ENCODE measurements at regions not wholly inside any gene's neighbourhood (a gene's known extent, or its start where the extent isn't known, plus 50 kb on each side); places are given as distances from the start of the nearest gene placed in this dataset.

DNA sequence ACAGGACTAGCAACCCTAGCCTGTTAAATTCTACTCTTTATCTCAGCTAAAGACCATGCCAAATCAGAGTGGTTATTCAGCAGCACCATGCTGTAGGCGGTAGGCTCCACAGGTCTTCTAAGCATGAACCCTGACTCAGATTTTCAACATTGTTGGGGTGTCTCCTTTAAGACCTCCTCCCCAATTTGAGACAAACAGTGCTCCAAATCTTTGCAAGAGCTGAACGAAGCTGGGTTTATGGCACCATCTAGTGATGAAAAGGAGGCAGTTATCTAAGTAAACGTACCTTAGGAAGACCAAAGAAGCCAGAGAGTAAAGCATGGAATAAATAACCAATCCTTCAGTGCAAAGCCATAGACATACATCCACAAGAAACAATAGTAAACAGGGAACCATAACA lies 334.5 kb upstream of the SLC7A11 start:
- peaks cover 0 to 4% of the 10 kb centered on the region in 2 donors for H3K9me3 ChIP-seq (replicated peaks in 1 of 2; ENCODE audit: control insufficient read depth in 2 of 2, insufficient read depth in 1 of 2, low read depth in 1 of 2, low read length in 2 of 2)
- no peak overlapping the region for H3K9ac ChIP-seq (ENCODE audit: low read depth, low read length, poor library complexity)
- H2AFZ ChIP-seq (ENCODE audit: low read length): no peak overlapping the region
- H3K4ac ChIP-seq (ENCODE audit: low read length): no peak overlapping the region
- H3K27me3 ChIP-seq (ENCODE audit: control insufficient read depth in 3 of 3, insufficient read depth in 3 of 3, low read depth in 1 of 3, low read length in 3 of 3): no peaks in the 10 kb centered on the region
- no peaks in the 10 kb centered on the region for H3K79me1 ChIP-seq (ENCODE audit: low read depth, low read length)
- no peak overlapping the region for H3K14ac ChIP-seq (ENCODE audit: low read length)
- H3K27ac ChIP-seq (replicated peaks; ENCODE audit: low read length): no peak overlapping the region
- H2BK5ac ChIP-seq (ENCODE audit: low read length): no peak overlapping the region
- no peak overlapping the region for H2BK12ac ChIP-seq (ENCODE audit: low read length)
- no peaks in the 10 kb centered on the region for H3K36me3 ChIP-seq (replicated peaks in 1 of 2; ENCODE audit: control insufficient read depth in 2 of 2, insufficient read depth in 2 of 2, low read length in 2 of 2)
- no peak overlapping the region for H3K4me2 ChIP-seq (ENCODE audit: insufficient read depth, low read length, poor library complexity, severe bottlenecking)
- no peak for DNase-seq (ENCODE audit: low spot score)
- no peaks in the 10 kb centered on the region for H3K4me1 ChIP-seq (ENCODE audit: control insufficient read depth in 2 of 2, insufficient read depth in 1 of 2, low read depth in 1 of 2, low read length in 2 of 2)
- H4K8ac ChIP-seq (ENCODE audit: low read depth, low read length): no peak overlapping the region
- no peak overlapping the region for H3K23ac ChIP-seq (ENCODE audit: low read depth, low read length, poor library complexity)
- H4K91ac ChIP-seq (ENCODE audit: low read depth, low read length, poor library complexity): no peak overlapping the region
- H2BK15ac ChIP-seq (ENCODE audit: low read length): no peak overlapping the region
- no peak overlapping the region for H3K18ac ChIP-seq (ENCODE audit: low read length)
- WGBS, 2 donors (ENCODE audit: extremely low coverage in 2 of 2, insufficient read length in 2 of 2, insufficient replicate concordance in 1 of 2): no CpG with 5 or more reads among the region's 3 CpGs
- H2AK5ac ChIP-seq (ENCODE audit: low read depth, low read length): no peak overlapping the region
- no peak overlapping the region for H2BK120ac ChIP-seq (ENCODE audit: low read depth, low read length)
- H3K4me3 ChIP-seq (ENCODE audit: low read length in 2 of 2): no peak overlapping the region

- no peak overlapping the region for H3K9ac ChIP-seq (ENCODE audit: low read depth, low read length, poor library complexity)
Measured at GRCh38 chr4:138573246-138573645, 331.1 kb upstream of the SLC7A11 start.

DNA sequence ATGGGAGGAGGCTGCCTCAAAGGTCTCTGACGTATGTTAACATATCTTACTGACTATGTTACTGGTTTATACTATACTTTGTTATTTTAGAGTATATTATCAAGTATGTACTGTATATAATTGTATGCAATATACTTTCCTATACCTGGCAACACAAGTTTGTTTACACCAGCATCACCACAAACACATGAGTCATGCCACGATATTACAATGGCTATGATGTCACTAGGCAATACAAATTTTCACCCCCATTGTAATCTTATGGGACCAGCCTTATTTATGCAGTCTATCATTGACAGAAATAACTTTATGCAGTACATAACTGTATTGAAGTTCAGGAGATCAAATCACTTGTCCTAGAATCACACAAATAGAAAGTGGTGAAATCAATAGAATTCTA lies 329.9 kb upstream of the SLC7A11 start:
- Histone ChIP-seq H2BK15ac (ENCODE audit: low read length) (no peak overlapping the region), H2BK12ac (ENCODE audit: low read length) (no peak overlapping the region), H2AK5ac (ENCODE audit: low read depth, low read length) (no peak overlapping the region), H3K4ac (ENCODE audit: low read length) (no peak overlapping the region), H3K27ac (replicated peaks; ENCODE audit: low read length) (no peak overlapping the region), H3K4me1 (ENCODE audit: control insufficient read depth in 2 of 2, insufficient read depth in 1 of 2, low read depth in 1 of 2, low read length in 2 of 2) (no peaks in the 10 kb centered on the region), H3K79me1 (ENCODE audit: low read depth, low read length) (no peaks in the 10 kb centered on the region), H4K91ac (ENCODE audit: low read depth, low read length, poor library complexity) (no peak overlapping the region), H3K9me3 (replicated peaks in 1 of 2; ENCODE audit: control insufficient read depth in 2 of 2, insufficient read depth in 1 of 2, low read depth in 1 of 2, low read length in 2 of 2) (no peaks in the 10 kb centered on the region), H2BK120ac (ENCODE audit: low read depth, low read length) (no peak overlapping the region), H3K9ac (ENCODE audit: low read depth, low read length, poor library complexity) (no peak overlapping the region), H3K14ac (ENCODE audit: low read length) (no peak overlapping the region), H4K8ac (ENCODE audit: low read depth, low read length) (no peak overlapping the region), H3K27me3 (ENCODE audit: control insufficient read depth in 3 of 3, insufficient read depth in 3 of 3, low read depth in 1 of 3, low read length in 3 of 3) (no peaks in the 10 kb centered on the region), H3K23ac (ENCODE audit: low read depth, low read length, poor library complexity) (no peak overlapping the region), H3K4me3 (ENCODE audit: low read length in 2 of 2) (no peak overlapping the region), H3K18ac (ENCODE audit: low read length) (no peak overlapping the region), H3K4me2 (ENCODE audit: insufficient read depth, low read length, poor library complexity, severe bottlenecking) (no peak overlapping the region), H2AFZ (ENCODE audit: low read length) (no peak overlapping the region), H2BK5ac (ENCODE audit: low read length) (no peak overlapping the region), H3K36me3 (replicated peaks in 1 of 2; ENCODE audit: control insufficient read depth in 2 of 2, insufficient read depth in 2 of 2, low read length in 2 of 2) (no peaks in the 10 kb centered on the region)
- no CpG with 5 or more reads among the region's 2 CpGs for WGBS, 2 donors (ENCODE audit: extremely low coverage in 2 of 2, insufficient read length in 2 of 2, insufficient replicate concordance in 1 of 2)
- DNase-seq (ENCODE audit: low spot score): no peak

More at GRCh38 chr4:138573246-138573645, 331.1 kb upstream of the SLC7A11 start:
- no CpG with 5 or more reads among the region's 3 CpGs for WGBS, 2 donors (ENCODE audit: extremely low coverage in 2 of 2, insufficient read length in 2 of 2, insufficient replicate concordance in 1 of 2)
- Histone ChIP-seq H2BK120ac (ENCODE audit: low read depth, low read length) (no peak overlapping the region), H3K4me1 (ENCODE audit: control insufficient read depth in 2 of 2, insufficient read depth in 1 of 2, low read depth in 1 of 2, low read length in 2 of 2) (no peaks in the 10 kb centered on the region), H2BK12ac (ENCODE audit: low read length) (no peak overlapping the region), H3K23ac (ENCODE audit: low read depth, low read length, poor library complexity) (no peak overlapping the region), H3K79me1 (ENCODE audit: low read depth, low read length) (no peaks in the 10 kb centered on the region), H4K91ac (ENCODE audit: low read depth, low read length, poor library complexity) (no peak overlapping the region), H3K27ac (replicated peaks; ENCODE audit: low read length) (no peak overlapping the region), H4K8ac (ENCODE audit: low read depth, low read length) (no peak overlapping the region), H3K4me3 (ENCODE audit: low read length in 2 of 2) (no peak overlapping the region), H3K14ac (ENCODE audit: low read length) (no peak overlapping the region), H3K4ac (ENCODE audit: low read length) (no peak overlapping the region), H3K18ac (ENCODE audit: low read length) (no peak overlapping the region), H2BK15ac (ENCODE audit: low read length) (no peak overlapping the region), H3K27me3 (ENCODE audit: control insufficient read depth in 3 of 3, insufficient read depth in 3 of 3, low read depth in 1 of 3, low read length in 3 of 3) (no peaks in the 10 kb centered on the region), H3K36me3 (replicated peaks in 1 of 2; ENCODE audit: control insufficient read depth in 2 of 2, insufficient read depth in 2 of 2, low read length in 2 of 2) (no peaks in the 10 kb centered on the region), H2BK5ac (ENCODE audit: low read length) (no peak overlapping the region), H3K4me2 (ENCODE audit: insufficient read depth, low read length, poor library complexity, severe bottlenecking) (no peak overlapping the region), H2AK5ac (ENCODE audit: low read depth, low read length) (no peak overlapping the region), H2AFZ (ENCODE audit: low read length) (no peak overlapping the region), H3K9me3 (replicated peaks in 1 of 2; ENCODE audit: control insufficient read depth in 2 of 2, insufficient read depth in 1 of 2, low read depth in 1 of 2, low read length in 2 of 2) (peaks cover 0 to 4% of the 10 kb centered on the region in 2 donors)
- DNase-seq (ENCODE audit: low spot score): no peak

- no peak overlapping the region for H2BK15ac ChIP-seq (ENCODE audit: low read length)
- no peak overlapping the region for H3K4ac ChIP-seq (ENCODE audit: low read length)
- no peak overlapping the region for H4K8ac ChIP-seq (ENCODE audit: low read depth, low read length)
- no peaks in the 10 kb centered on the region for H3K36me3 ChIP-seq (replicated peaks in 1 of 2; ENCODE audit: control insufficient read depth in 2 of 2, insufficient read depth in 2 of 2, low read length in 2 of 2)
- H3K4me1 ChIP-seq (ENCODE audit: control insufficient read depth in 2 of 2, insufficient read depth in 1 of 2, low read depth in 1 of 2, low read length in 2 of 2): no peaks in the 10 kb centered on the region
- no peak overlapping the region for H2AFZ ChIP-seq (ENCODE audit: low read length)
- H3K18ac ChIP-seq (ENCODE audit: low read length): no peak overlapping the region
- H4K91ac ChIP-seq (ENCODE audit: low read depth, low read length, poor library complexity): no peak overlapping the region
- H3K4me3 ChIP-seq (ENCODE audit: low read length in 2 of 2): no peak overlapping the region
- H2BK12ac ChIP-seq (ENCODE audit: low read length): no peak overlapping the region
- H3K27me3 ChIP-seq (ENCODE audit: control insufficient read depth in 3 of 3, insufficient read depth in 3 of 3, low read depth in 1 of 3, low read length in 3 of 3): no peaks in the 10 kb centered on the region
- WGBS, 2 donors (ENCODE audit: extremely low coverage in 2 of 2, insufficient read length in 2 of 2, insufficient replicate concordance in 1 of 2): no CpG with 5 or more reads among the region's 3 CpGs
- no peak overlapping the region for H3K9ac ChIP-seq (ENCODE audit: low read depth, low read length, poor library complexity)
- no peak overlapping the region for H3K27ac ChIP-seq (replicated peaks; ENCODE audit: low read length)
- no peak overlapping the region for H3K23ac ChIP-seq (ENCODE audit: low read depth, low read length, poor library complexity)
- no peak overlapping the region for H3K14ac ChIP-seq (ENCODE audit: low read length)
- no peaks in the 10 kb centered on the region for H3K9me3 ChIP-seq (replicated peaks in 1 of 2; ENCODE audit: control insufficient read depth in 2 of 2, insufficient read depth in 1 of 2, low read depth in 1 of 2, low read length in 2 of 2)
- H2BK5ac ChIP-seq (ENCODE audit: low read length): no peak overlapping the region
- H3K79me1 ChIP-seq (ENCODE audit: low read depth, low read length): no peaks in the 10 kb centered on the region
- H3K4me2 ChIP-seq (ENCODE audit: insufficient read depth, low read length, poor library complexity, severe bottlenecking): no peak overlapping the region
- H2AK5ac ChIP-seq (ENCODE audit: low read depth, low read length): no peak overlapping the region
- DNase-seq (ENCODE audit: low spot score): no peak
- no peak overlapping the region for H2BK120ac ChIP-seq (ENCODE audit: low read depth, low read length)
Measured at GRCh38 chr4:138567696-138568095, 325.5 kb upstream of the SLC7A11 start.

All from neuronal stem cell (in vitro differentiated cells).